AG09309 (cell line): ENCODE measurements at regions not wholly inside any gene's neighbourhood (a gene's known extent, or its start where the extent isn't known, plus 50 kb on each side); places are given as distances from the start of the nearest gene placed in this dataset.

ENCODE experiments used
- DNase-seq: peaks from one replicate; pipeline ENCODE4 v3.0.0-alpha.2; 2010; ENCODE audit warnings: low read depth
- H3K4me3 ChIP-seq: 2 replicates; pipeline ENCODE4 v1.5.1; 2011; ENCODE audit warnings: mild to moderate bottlenecking, low read depth, low read length, moderate library complexity; ENCODE audit not compliant: control insufficient read depth
- TF ChIP-seq, protein P1 (sequence below): IDR thresholded peaks from 2 replicates; pipeline ENCODE4 v1.5.1; 2011; ENCODE audit warnings: mild to moderate bottlenecking, low read depth, low read length, inconsistent platforms; ENCODE audit not compliant: insufficient read depth, control insufficient read depth; ENCODE audit errors: missing control alignments

DNA sequence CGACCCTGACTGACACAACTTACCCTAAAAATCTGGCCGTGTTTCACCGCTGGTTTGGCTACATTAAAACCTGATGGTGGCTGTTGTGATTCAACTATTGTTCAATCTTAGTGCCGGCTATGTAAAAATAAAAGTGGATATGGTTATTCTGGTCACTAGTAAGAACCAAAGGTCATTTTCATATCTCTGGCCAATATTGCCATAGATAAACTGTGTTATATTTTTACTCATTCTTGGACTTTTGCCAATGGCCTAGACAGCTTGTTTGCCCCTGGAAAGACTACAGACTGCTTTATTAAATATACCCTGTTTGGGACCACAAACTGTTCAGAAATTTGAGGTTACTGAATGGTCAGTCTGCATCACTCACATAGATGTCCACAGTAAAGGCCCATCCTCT, 258.5 kb upstream of the KLHL1 start:
- TF ChIP-seq, protein P1, sequence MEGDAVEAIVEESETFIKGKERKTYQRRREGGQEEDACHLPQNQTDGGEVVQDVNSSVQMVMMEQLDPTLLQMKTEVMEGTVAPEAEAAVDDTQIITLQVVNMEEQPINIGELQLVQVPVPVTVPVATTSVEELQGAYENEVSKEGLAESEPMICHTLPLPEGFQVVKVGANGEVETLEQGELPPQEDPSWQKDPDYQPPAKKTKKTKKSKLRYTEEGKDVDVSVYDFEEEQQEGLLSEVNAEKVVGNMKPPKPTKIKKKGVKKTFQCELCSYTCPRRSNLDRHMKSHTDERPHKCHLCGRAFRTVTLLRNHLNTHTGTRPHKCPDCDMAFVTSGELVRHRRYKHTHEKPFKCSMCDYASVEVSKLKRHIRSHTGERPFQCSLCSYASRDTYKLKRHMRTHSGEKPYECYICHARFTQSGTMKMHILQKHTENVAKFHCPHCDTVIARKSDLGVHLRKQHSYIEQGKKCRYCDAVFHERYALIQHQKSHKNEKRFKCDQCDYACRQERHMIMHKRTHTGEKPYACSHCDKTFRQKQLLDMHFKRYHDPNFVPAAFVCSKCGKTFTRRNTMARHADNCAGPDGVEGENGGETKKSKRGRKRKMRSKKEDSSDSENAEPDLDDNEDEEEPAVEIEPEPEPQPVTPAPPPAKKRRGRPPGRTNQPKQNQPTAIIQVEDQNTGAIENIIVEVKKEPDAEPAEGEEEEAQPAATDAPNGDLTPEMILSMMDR: no peak
- DNase-seq: no peak

DNA sequence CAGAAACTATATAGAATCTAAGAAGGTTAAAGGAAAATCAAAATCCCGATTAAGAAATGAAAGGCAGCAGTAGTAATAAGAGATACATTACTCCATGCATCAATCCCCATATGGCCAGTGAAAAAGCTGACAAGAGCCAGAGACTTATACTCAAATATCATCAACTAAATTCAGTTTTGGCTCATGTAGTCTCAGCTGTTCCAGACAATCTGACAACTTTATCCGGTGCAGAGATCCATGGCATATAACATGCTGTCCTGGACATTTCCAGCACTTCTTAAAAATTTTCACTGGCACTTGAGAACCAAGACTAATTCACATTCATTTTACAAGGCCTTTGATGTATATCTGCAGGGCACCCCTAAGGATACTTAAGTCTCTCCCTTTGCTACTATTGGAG, 255.7 kb upstream of the KLHL1 start:
- DNase-seq: no peak
- no peak overlapping the region for H3K4me3 ChIP-seq
- TF ChIP-seq, protein P1: no peak

More for the DNA sequence above, 258.5 kb upstream of the KLHL1 start:
- H3K4me3 ChIP-seq: no peak overlapping the region

DNA sequence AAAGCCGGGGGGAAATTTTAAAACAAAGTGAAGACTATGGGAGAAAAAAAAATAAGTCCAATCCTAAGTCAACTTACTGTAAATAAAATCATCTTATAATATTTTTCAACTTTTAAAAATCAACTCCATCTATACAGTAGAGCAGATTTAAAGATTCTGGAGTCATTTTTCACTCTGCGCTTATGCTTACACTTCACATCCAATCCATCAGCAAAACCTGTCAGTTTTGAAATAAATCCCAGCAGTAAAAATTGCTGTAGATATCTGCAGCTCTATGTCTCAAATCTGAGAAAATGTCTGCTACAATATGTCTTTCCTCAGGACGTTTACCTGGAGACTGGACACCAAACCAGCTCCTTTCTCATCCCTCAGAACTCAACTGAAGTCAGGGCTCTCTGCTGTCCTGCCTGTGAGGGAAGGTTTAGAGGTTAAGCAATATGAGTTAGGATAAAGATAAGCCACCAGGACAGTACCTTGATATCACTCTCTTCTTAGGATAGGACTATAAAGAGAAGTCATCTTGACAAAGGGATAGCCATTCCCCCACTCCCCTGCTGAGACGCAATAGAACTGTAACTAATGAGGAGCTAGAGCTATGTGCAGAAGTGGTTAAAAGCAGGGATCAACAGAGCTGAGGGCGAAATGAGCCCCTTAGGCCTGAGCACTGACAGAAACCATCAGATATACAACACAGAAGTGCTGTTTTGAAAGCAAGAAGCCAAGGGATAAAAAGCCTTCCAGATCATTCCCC, 254.7 kb upstream of the KLHL1 start:
- no peak overlapping the region for H3K4me3 ChIP-seq

DNA sequence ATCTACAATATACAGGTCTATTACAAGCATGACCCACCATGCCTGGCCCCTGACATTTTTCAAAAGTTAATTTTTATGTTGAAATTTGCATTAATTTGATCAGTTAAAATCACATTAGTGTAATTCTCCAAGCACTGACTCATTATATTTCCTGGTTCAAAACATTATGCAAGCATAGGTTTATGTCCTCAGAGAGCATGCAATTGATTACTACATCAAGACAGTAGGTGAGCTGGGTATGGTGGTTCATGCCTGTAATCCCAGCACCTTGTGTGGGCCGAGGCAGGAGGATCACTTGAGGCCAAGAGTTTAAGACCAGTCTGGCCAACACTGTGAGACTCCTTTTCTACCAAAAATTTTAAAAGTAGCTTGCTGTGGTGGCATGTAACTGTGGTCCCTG, 248.8 kb upstream of the KLHL1 start:
- no peak for DNase-seq
- TF ChIP-seq, protein P1: no peak
- H3K4me3 ChIP-seq: no peak overlapping the region

More for the DNA sequence above, 254.7 kb upstream of the KLHL1 start:
- TF ChIP-seq, protein P1: no peak
- DNase-seq: no peak

DNA sequence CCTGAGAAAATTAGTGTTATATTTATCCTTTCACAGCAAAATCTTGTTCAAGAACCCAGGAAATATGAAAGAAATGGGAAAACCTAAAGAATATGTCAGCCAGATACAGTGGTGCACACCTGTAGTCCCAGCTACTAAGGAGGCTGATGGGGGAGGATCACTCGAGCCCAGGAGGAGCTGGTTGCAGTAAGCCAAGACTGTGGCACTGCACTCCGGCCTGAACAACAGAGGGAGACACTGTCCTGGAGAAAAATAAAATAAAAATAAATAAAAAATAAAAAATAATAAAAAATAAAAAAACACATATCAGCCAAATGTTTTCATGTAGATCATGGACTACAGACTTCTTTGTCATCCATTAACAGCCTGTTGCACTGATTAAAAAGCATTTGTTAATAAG, 244.8 kb upstream of the KLHL1 start:
- DNase-seq: no peak
- TF ChIP-seq, protein P1: no peak
- no peak overlapping the region for H3K4me3 ChIP-seq

DNA sequence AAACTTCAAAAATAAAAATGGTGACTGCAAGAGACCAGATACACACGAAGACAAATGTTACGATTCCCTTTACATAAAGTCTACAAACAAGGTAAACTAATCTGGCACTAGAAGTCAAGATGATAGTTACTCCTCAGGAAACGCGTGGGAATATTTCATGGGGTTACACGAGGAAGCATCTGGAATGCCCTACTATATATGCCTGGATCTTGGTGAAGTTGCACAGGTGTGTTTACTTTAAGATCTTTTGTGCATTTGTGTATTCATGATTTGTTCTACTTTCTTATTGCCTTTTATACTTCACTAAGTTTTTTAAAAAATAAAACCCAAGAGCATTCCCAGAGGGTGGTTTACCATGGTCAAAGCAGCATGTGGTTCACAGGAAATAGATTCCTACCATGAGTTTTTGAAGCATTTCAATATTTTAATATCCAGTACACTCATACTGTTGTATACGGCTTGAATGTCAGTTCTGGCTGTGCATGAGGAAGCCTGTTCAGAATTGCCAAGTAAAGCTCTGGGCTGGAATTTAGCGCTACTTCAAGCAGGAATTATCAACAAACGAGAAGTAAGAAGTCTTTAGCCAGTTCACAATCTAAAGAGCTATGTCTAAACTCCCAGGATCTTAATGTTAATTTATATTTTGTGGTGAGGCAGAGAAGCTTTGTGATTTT, 239.8 kb upstream of the KLHL1 start:
- TF ChIP-seq, protein P1: no peak
- no peak for DNase-seq
- H3K4me3 ChIP-seq: no peak overlapping the region
